GM23248 (cell line): ENCODE measurements at regions not wholly inside any gene's neighbourhood (a gene's known extent, or its start where the extent isn't known, plus 50 kb on each side); places are given as distances from the start of the nearest gene placed in this dataset.

Experiments used
- DNase-seq: peaks from one replicate; pipeline ENCODE4 v3.0.0-alpha.2; 2015
- H2AFZ ChIP-seq: fragments of 200-600 bp; sonication (generic); 2 replicates; pipeline ENCODE4 v1.6.1; 2016; ENCODE audit warnings: antibody characterized with exemption
- H3F3A ChIP-seq: fragments of 200-600 bp; sonication (generic); 2 replicates; pipeline ENCODE4 v1.6.1; 2016; ENCODE audit warnings: mild to moderate bottlenecking, antibody characterized with exemption, mixed run types; ENCODE audit not compliant: insufficient read depth
- H3K27ac ChIP-seq: fragments of 200-600 bp; sonication (generic); 2 replicates; pipeline ENCODE4 v1.5.1; 2016; ENCODE audit warnings: mild to moderate bottlenecking
- H3K27me3 ChIP-seq: fragments of 200-600 bp; sonication (generic); replicated peaks from 2 replicates; pipeline ENCODE4 v1.6.1; 2016; ENCODE audit warnings: mild to moderate bottlenecking; ENCODE audit not compliant: insufficient read depth
- H3K36me3 ChIP-seq: fragments of 200-600 bp; sonication (generic); 2 replicates; pipeline ENCODE4 v1.6.1; 2016; ENCODE audit warnings: low read depth, mild to moderate bottlenecking
- H3K4me1 ChIP-seq: fragments of 200-600 bp; sonication (generic); 2 replicates; pipeline ENCODE4 v1.6.1; 2016; ENCODE audit warnings: mild to moderate bottlenecking; ENCODE audit not compliant: insufficient read depth
- H3K4me2 ChIP-seq: fragments of 200-600 bp; sonication (generic); one replicate; pipeline ENCODE4 v1.6.1; 2016; ENCODE audit warnings: mild to moderate bottlenecking; ENCODE audit not compliant: unreplicated experiment
- H3K4me3 ChIP-seq: fragments of 200-600 bp; sonication (generic); 2 replicates; pipeline ENCODE4 v1.5.1; 2016; ENCODE audit warnings: mild to moderate bottlenecking
- H3K79me2 ChIP-seq: fragments of 200-600 bp; sonication (generic); 2 replicates; pipeline ENCODE4 v1.6.1; 2016; ENCODE audit warnings: mild to moderate bottlenecking; ENCODE audit not compliant: insufficient read depth
- H3K9ac ChIP-seq: fragments of 200-600 bp; sonication (generic); 2 replicates; pipeline ENCODE4 v1.6.1; 2016; ENCODE audit warnings: mild to moderate bottlenecking
- H3K9me2 ChIP-seq: fragments of 200-600 bp; sonication (generic); 2 replicates; pipeline ENCODE4 v1.6.1; 2016; ENCODE audit warnings: mixed run types, mild to moderate bottlenecking, moderate library complexity; ENCODE audit not compliant: insufficient read depth
- H3K9me3 ChIP-seq: fragments of 200-600 bp; sonication (generic); one replicate; pipeline ENCODE4 v1.6.1; 2017; ENCODE audit warnings: low read depth
- H4K20me1 ChIP-seq: fragments of 200-600 bp; sonication (generic); 2 replicates; pipeline ENCODE4 v1.6.0; 2016; ENCODE audit not compliant: insufficient read depth
- EZH2 ChIP-seq: fragments of 200-600 bp; sonication (generic); IDR thresholded peaks from 2 replicates; pipeline ENCODE4 v1.6.1; 2018; ENCODE audit warnings: antibody characterized with exemption, mild to moderate bottlenecking; ENCODE audit not compliant: insufficient read depth, poor library complexity, severe bottlenecking
- EZH2phosphoT487 ChIP-seq: fragments of 200-600 bp; sonication (generic); IDR thresholded peaks from 2 replicates; pipeline ENCODE4 v1.6.1; 2018; ENCODE audit warnings: antibody characterized with exemption, moderate library complexity, mild to moderate bottlenecking, low read depth; ENCODE audit not compliant: insufficient read depth
- WGBS, 2 experiments: methylation state at CpG; one replicate each; pipeline ENCODE4 v1.1.6; 2015 to 2017; ENCODE audit warnings: low lambda C conversion rate in 2 of 2, low coverage in 1 of 2; ENCODE audit errors: missing lambda C conversion rate in 2 of 2; 5-methylcytosine and 5-hydroxymethylcytosine counted together
- in situ Hi-C: fragments of 300-500 bp; cut with MboI; formaldehyde crosslinking; loops from 2 replicates; pipeline ENCODE4 v1.15.0; 2020

DNA sequence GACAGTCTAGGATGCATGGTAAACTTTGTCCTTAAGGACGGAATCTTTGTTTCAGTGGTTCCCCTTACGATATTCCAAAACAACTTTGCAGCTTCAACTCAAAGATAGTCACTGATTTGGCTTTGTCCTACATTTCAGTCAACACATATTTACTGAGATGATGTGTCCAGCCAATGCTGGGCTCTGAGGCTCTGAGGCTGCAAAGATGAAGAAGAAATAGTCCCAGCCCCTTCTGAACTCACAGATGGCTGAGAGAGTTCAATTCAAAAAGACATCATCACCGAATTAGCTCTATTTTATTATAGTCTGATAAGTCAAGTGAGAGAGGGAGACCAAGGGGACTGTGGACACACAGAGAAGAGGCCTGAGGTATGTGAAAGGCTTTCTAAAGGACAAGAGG is 544.0 kb downstream of the ACTL7B start:
- Histone ChIP-seq H3F3A (no peaks in the 10 kb centered on the region), H3K4me2 (no peak overlapping the region), H3K4me3 (no peak overlapping the region), H3K9me2 (no peaks in the 10 kb centered on the region), H3K9ac (no peak overlapping the region), H2AFZ (no peak overlapping the region), H3K27me3 (no peaks in the 10 kb centered on the region), H3K27ac (no peak overlapping the region), H3K4me1 (peaks cover 7% of the 10 kb centered on the region; the same call in 1 of the 2 replicates), H4K20me1 (no peaks in the 10 kb centered on the region), H3K36me3 (no peaks in the 10 kb centered on the region), H3K79me2 (no peaks in the 10 kb centered on the region), H3K9me3 (no peaks in the 10 kb centered on the region)
- DNase-seq, result no peak
- in situ Hi-C loops, result no loop called here
- TF ChIP-seq EZH2phosphoT487 (no peak), EZH2 (no peak)
- WGBS, 2 experiments, result 31 to 48% methylated on average over 3 of the region's 3 CpGs

GRCh38 chr9:108310202-108310601 is 545.6 kb downstream of the ACTL7B start:
- no peaks in the 10 kb centered on the region for H3K9me3 ChIP-seq
- 76 to 84% methylated on average over 3 of the region's 3 CpGs for WGBS, 2 experiments
- no peak overlapping the region for H3K4me2 ChIP-seq
- H3K27ac ChIP-seq, result no peak overlapping the region
- no peaks in the 10 kb centered on the region for H3K36me3 ChIP-seq
- H3K27me3 ChIP-seq, result no peaks in the 10 kb centered on the region
- peaks cover 7% of the 10 kb centered on the region; the same call in 1 of the 2 replicates for H3K4me1 ChIP-seq
- TF ChIP-seq EZH2 (no peak), EZH2phosphoT487 (no peak)
- no peak overlapping the region for H3K4me3 ChIP-seq
- H3K9me2 ChIP-seq, result no peaks in the 10 kb centered on the region
- in situ Hi-C loops, result no loop called here
- no peak overlapping the region for H2AFZ ChIP-seq
- H3F3A ChIP-seq, result no peaks in the 10 kb centered on the region
- no peaks in the 10 kb centered on the region for H3K79me2 ChIP-seq
- no peak for DNase-seq
- H4K20me1 ChIP-seq, result no peaks in the 10 kb centered on the region
- H3K9ac ChIP-seq, result no peak overlapping the region

DNA sequence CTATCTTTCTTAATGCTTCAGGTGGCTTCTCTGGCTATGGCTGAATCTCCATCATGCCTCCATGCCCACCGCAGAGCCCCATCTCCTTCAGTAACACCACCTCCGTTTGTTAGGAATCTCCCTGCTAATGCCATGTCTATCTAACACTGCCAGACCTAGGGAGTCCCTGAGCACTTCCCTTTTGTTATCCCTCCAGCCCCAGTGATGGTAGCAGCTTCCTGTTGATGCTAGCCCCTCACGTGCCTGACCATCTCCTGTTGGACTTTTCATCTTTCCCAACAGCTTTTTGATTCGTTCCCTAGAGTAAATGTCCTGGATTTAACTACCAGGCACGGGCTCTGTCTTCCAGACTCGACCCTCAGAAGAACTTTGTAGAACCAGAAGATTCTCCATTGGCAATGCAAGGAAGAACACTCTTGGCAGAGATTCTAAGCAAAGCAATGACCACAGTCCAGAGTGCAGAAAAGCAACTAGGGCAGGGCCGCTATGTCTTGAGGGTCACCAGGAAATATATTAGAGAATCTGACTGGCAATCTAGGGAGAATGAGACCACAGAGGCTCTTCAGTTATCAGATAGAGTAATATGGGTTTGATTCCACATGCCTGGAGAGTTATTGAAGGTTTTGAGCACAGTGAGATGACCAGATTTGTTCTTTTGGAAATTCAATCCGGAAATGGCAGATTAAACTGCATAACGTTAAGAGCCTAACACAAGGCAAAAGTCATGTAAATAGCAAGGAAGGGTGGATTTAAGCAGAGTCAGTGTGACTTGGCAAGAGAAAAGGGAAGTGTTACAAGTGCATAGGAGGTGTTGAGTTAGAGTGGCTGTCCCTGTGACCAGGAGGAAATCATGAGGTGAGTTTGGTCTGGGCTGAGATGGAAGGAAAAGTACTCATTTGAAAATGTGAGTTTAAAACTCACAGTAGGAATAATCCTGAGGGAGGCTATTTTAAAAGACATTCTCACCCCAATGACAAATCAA is 555.2 kb downstream of the ACTL7B start:
- Histone ChIP-seq H3K27me3 (no peaks in the 10 kb centered on the region), H3K27ac (no peak overlapping the region), H3K9me2 (no peaks in the 10 kb centered on the region), H3K4me1 (peaks cover 23% of the 10 kb centered on the region), H3F3A (peaks cover 22% of the 10 kb centered on the region), H3K4me3 (no peak overlapping the region), H3K79me2 (no peaks in the 10 kb centered on the region), H3K9me3 (no peaks in the 10 kb centered on the region), H3K9ac (no peak overlapping the region), H3K4me2 (no peak overlapping the region), H2AFZ (no peak overlapping the region), H4K20me1 (no peaks in the 10 kb centered on the region), H3K36me3 (no peaks in the 10 kb centered on the region)
- WGBS, 2 experiments, result 86 to 89% methylated on average over 9 of the region's 9 CpGs
- no peak for DNase-seq
- in situ Hi-C loops, result no loop called here
- no peak for TF ChIP-seq EZH2phosphoT487
- TF ChIP-seq EZH2, result no peak

- Histone ChIP-seq H3K9ac (peak overlapping the region; percentile 69), H3K27me3 (no peaks in the 10 kb centered on the region), H3K36me3 (no peaks in the 10 kb centered on the region), H3K79me2 (no peaks in the 10 kb centered on the region), H3K4me2 (peak overlapping the region; percentile 50), H3K27ac (peak overlapping the region; percentile 86), H3K9me3 (no peaks in the 10 kb centered on the region), H4K20me1 (no peaks in the 10 kb centered on the region), H3F3A (peaks cover 25% of the 10 kb centered on the region), H3K4me1 (peaks cover 30% of the 10 kb centered on the region), H3K9me2 (no peaks in the 10 kb centered on the region), H2AFZ (peak overlapping the region; percentile 39), H3K4me3 (0 out of 2 replicates have a peak overlapping the region, but pooled peaks have one; percentile 27)
- TF ChIP-seq EZH2phosphoT487 (no peak), EZH2 (no peak)
- in situ Hi-C loops, result loop anchor here (25.0 kb wide), 1 partner anchor 465 kb away; no protein-coding TSS in a partner anchor
- WGBS, 2 experiments, result 2 to 3% methylated on average over 4 of the region's 4 CpGs
- DNase-seq, result peak; percentile 92
Measured at GRCh38 chr9:108297073-108297472, 558.7 kb downstream of the ACTL7B start.
